Left ventricle myocardium inferior (tissue), 1 donor: ENCODE measurements at regions not wholly inside any gene's neighbourhood (a gene's known extent, or its start where the extent isn't known, plus 50 kb on each side); places are given as distances from the start of the nearest gene placed in this dataset.
"Not testable (repeated sequence)": the region's sequence is repeated elsewhere in the genome, so short reads cannot be mapped to it uniquely, and the experiment has no call there.

Source experiments
- DNase-seq: peaks from one replicate; pipeline ENCODE4 v3.0.0-alpha.2; 2020
- H3K27ac ChIP-seq: fragments of 200-600 bp; replicated peaks from 2 replicates; pipeline ENCODE4 v1.8.0; 2021
- H3K27me3 ChIP-seq: fragments of 200-600 bp; 2 replicates; pipeline ENCODE4 v1.8.0; 2021; ENCODE audit warnings: low read depth
- H3K36me3 ChIP-seq: fragments of 200-600 bp; 2 replicates; pipeline ENCODE4 v1.8.0; 2021
- H3K4me1 ChIP-seq: fragments of 200-600 bp; 2 replicates; pipeline ENCODE4 v1.8.0; 2021
- H3K4me3 ChIP-seq: fragments of 200-600 bp; 2 replicates; pipeline ENCODE4 v1.8.0; 2021; ENCODE audit warnings: mild to moderate bottlenecking, moderate library complexity
- H3K9me3 ChIP-seq: fragments of 200-600 bp; replicated peaks from 2 replicates; pipeline ENCODE4 v1.8.0; 2021
- intact Hi-C: fragments of 100-400 bp; cut with micrococcal nuclease; formaldehyde crosslinking; loops from one replicate; pipeline ENCODE4 v1.11.0; 2022
- TF ChIP-seq, protein P1 (sequence below): fragments of 200-600 bp; IDR thresholded peaks from 2 replicates; pipeline ENCODE4 v1.8.0; 2021; ENCODE audit warnings: antibody characterized with exemption, mild to moderate bottlenecking, borderline replicate concordance
- donor health status: DM: no; HTN: yes; CAD: no; lungs with severe emphysema.

DNA sequence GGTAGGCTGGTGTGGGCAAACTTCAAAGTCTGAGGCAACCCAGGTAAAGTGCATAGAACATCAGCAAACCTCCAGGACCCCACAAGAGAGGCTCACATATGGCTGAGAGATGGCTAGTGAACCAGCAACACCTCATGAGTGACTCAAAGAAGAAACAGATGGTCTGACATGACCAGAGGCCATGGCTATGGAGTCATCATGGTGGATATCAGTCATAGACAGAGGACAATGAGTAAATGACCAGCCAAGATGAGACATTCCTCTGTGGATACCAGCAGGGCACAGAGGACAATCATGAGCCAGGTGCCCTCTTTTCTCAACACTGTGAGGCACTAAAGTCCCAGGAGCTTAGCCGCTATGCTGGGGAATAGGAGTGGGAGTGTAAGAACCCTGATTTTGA lies 180.8 kb downstream of the RASEF start:
- H3K27ac ChIP-seq = no peak overlapping the region
- no peaks in the 10 kb centered on the region for H3K27me3 ChIP-seq
- intact Hi-C loops = no loop called here
- no peak overlapping the region for H3K4me3 ChIP-seq
- no peaks in the 10 kb centered on the region for H3K9me3 ChIP-seq
- TF ChIP-seq, protein P1, sequence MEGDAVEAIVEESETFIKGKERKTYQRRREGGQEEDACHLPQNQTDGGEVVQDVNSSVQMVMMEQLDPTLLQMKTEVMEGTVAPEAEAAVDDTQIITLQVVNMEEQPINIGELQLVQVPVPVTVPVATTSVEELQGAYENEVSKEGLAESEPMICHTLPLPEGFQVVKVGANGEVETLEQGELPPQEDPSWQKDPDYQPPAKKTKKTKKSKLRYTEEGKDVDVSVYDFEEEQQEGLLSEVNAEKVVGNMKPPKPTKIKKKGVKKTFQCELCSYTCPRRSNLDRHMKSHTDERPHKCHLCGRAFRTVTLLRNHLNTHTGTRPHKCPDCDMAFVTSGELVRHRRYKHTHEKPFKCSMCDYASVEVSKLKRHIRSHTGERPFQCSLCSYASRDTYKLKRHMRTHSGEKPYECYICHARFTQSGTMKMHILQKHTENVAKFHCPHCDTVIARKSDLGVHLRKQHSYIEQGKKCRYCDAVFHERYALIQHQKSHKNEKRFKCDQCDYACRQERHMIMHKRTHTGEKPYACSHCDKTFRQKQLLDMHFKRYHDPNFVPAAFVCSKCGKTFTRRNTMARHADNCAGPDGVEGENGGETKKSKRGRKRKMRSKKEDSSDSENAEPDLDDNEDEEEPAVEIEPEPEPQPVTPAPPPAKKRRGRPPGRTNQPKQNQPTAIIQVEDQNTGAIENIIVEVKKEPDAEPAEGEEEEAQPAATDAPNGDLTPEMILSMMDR = no peak
- no peaks in the 10 kb centered on the region for H3K4me1 ChIP-seq
- DNase-seq = no peak
- H3K36me3 ChIP-seq = no peaks in the 10 kb centered on the region

- TF ChIP-seq, protein P1 = no peak
- Histone ChIP-seq H3K36me3 (no peaks in the 10 kb centered on the region), H3K4me1 (no peaks in the 10 kb centered on the region), H3K4me3 (no peak overlapping the region), H3K9me3 (no peaks in the 10 kb centered on the region), H3K27ac (no peak overlapping the region), H3K27me3 (no peaks in the 10 kb centered on the region)
- DNase-seq = no peak
- intact Hi-C loops = no loop called here
These were observed 180.2 kb downstream of the RASEF start for GRCh38 chr9:82882748-82883147.

DNA sequence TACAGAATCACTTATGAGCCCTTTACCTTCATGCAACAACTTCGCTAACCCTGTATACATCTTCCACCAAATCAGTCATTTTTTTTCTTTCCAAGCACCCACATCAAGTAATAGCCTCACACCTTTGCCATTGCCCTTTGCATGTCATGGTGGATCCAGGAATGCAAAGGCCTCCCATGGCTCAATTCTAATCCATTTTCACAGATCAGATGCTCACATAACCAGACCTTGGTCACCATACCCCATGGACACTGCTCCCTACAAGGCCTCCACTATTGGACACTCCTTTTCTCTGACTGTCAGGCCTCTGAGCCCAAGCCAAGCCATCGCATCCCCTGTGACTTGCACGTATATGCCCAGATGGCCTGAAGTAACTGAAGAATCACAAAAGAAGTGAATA lies 179.5 kb downstream of the RASEF start:
- Histone ChIP-seq H3K4me3 (no peak overlapping the region), H3K4me1 (no peaks in the 10 kb centered on the region), H3K36me3 (no peaks in the 10 kb centered on the region), H3K27me3 (no peaks in the 10 kb centered on the region), H3K27ac (no peak overlapping the region), H3K9me3 (no peaks in the 10 kb centered on the region)
- DNase-seq = no peak
- TF ChIP-seq, protein P1 = no peak
- intact Hi-C loops = no loop called here

DNA sequence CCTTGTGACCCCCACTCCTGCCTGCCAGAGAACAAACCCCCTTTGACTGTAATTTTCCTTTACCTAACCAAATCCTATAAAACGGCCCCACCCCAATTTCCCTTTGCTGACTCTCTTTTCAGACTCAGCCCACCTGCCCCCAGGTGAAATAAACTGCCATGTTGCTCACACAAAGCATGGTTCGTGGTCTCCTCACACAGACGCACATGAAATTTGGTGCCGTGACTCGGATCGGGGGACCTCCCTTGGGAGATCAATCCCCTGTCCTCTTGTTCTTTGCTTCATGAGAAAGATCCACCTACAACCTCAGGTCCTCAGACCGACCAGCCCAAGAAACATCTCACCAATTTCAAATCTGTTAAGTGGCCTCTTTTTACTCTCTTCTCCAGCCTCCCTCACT lies 179.0 kb downstream of the RASEF start:
- H3K27ac ChIP-seq, H3K36me3 ChIP-seq, intact Hi-C loops, DNase-seq, H3K4me3 ChIP-seq, H3K9me3 ChIP-seq, H3K4me1 ChIP-seq, H3K27me3 ChIP-seq: not testable (repeated sequence)

DNA sequence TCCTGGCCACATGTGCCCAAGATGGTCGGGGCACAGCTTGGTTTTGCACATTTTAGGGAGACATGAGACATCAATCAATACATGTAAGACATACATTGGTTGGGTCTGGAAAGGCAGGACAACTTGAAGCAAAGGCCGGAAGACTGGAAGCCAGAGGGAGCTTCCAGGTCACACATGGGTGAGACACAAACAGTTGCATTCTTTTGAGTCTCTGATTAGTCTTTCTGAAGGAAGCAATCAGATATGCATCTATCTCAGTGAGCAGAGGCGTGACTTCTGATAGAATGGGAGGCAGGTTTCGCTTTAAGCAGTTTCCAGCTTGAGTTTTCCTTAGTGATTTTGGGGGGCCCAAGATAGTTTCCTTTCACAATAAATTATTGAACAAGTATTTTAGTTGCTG lies 172.5 kb downstream of the RASEF start:
- Histone ChIP-seq H3K36me3 (no peaks in the 10 kb centered on the region), H3K9me3 (no peaks in the 10 kb centered on the region), H3K27me3 (peaks cover 8% of the 10 kb centered on the region), H3K27ac (no peak overlapping the region), H3K4me3 (no peak overlapping the region), H3K4me1 (no peaks in the 10 kb centered on the region)
- TF ChIP-seq, protein P1 = no peak
- intact Hi-C loops = no loop called here
- no peak for DNase-seq

DNA sequence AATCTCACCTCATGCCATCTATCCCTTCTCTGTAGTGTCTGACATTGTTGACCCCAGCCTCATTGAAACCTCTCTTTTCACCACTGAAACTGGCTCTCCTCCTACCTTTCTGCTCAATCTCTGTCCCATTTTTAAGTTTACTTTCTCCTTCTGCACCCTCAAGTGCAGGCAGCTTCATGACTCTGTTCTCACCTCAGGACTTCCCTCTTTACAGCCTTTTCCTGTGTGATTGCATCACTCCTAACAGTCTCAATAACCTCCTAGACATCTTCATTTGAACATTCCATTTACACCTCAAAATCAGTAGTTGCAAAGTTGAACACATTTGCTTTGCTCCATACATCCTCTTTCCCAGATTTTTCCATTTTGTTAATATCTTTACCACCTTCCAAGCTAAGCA lies 172.1 kb downstream of the RASEF start:
- intact Hi-C loops = no loop called here
- Histone ChIP-seq H3K36me3 (no peaks in the 10 kb centered on the region), H3K27ac (no peak overlapping the region), H3K9me3 (no peaks in the 10 kb centered on the region), H3K4me3 (no peak overlapping the region), H3K27me3 (peaks cover 8% of the 10 kb centered on the region), H3K4me1 (no peaks in the 10 kb centered on the region)
- no peak for DNase-seq
- TF ChIP-seq, protein P1 = no peak
